Activated CD4-positive, alpha-beta T cell treated with anti-CD3 and anti-CD28 coated beads, Interleukin-2, amount 50 U/mL, for 24 hours (primary cell): ENCODE measurements at regions not wholly inside any gene's neighbourhood (a gene's known extent, or its start where the extent isn't known, plus 50 kb on each side); places are given as distances from the start of the nearest gene placed in this dataset.

Experiments used
- DNase-seq, 2 donors: peaks; one replicate each; pipeline ENCODE4 v3.0.0-alpha.2; 2020; ENCODE audit warnings: low read depth in 1 of 2, low spot score in 1 of 2

DNA sequence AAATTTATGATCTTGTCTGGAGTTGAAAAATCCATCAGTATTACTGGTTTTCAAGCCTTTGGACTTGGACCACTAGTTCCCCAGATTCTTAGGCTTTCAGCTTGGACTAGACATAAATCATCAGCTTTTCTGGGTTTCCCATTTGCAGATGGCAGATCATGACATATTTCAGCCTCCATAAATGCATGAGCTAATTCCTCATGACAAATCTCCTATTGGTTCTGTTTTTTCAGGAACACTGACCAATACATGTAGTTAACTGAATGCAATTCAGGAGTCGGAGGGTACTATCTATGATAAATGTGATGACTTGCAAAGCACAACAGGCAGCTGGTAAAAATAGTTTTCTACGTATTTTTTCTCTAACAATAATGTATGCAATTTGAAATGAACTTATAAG, 635.6 kb downstream of the TRAM1L1 start:
- DNase-seq: no peak

DNA sequence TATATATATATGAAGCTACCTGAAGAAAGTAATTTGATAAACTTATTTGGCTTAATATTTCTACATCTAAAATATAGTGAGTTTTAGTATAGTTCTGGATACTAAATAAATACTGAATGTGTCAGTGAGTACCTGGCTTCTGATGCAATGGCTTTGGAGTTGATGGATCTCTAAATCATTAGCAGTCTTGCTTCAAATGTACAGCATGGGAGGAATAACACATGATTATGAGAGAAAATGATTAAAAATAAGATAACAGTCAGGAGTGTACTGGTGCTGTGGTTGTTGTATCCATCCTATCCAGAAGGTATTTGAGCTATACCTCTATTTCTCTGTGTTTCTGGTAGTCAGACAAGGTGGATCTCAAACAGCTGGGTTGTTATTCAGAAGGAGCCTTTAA, 641.3 kb downstream of the TRAM1L1 start:
- DNase-seq: no peak

GRCh38 chr4:116438981-116439729, 646.2 kb downstream of the TRAM1L1 start:
- no peak for DNase-seq

DNA sequence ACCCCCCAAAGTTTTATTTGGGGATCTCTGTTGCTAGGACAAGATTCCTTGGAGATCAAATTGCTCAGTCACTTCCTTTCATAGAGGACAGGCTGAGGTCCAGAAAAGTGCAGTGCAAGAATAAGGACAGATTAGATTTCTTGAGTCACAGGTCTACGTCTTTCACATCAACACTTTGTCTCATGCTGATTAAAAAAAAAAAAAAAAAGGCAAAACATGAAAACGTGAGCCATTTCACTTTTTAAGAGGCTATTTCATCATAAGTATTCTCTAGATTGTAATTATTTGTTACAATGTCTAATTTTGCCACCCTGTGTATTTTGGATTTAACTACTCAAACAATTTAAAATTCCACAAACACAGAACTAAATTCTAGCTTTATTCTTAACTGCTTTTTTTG, 647.0 kb downstream of the TRAM1L1 start:
- no peak for DNase-seq

DNA sequence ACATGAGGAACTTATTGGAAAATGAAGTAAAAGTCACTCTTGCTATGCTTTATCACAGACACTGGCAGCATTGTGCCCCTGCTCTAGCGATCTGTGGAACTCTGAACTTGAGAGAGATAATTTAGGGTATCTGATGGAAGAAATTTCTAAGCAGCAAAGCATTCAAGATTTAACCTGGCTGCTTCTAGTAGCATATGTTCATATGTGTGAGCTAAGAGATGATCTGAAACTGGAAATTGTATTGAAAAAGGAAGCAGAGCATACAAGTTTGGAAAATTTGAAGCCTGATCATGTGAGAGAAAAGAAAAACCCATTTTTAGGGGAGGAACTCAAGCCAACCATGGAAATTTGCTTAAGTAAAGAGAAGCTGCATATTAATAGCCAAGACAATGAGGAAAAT, 657.7 kb downstream of the TRAM1L1 start:
- DNase-seq: no peak

- no peak for DNase-seq
These were observed 672.2 kb downstream of the TRAM1L1 start for GRCh38 chr4:116413222-116413621.

DNA sequence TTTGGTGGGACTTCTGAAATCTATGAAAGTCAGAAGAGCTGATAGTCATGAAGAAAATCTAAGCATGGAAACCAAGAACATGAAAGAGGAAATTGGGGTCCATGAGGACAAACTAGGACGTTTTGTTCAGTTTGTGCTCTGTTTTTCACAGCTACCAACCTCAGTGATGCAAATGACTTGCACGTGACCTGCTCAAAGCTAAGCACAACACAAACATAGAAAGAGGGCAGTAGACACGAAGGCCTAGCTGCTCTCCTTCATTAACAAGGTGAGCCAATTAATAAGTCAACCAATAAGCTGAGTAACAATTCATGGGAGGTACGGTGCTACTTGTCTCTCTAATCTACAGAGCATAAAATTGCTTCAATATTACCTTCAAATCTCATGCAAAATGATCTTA, 684.1 kb downstream of the TRAM1L1 start:
- DNase-seq: no peak

- DNase-seq: no peak
These were observed 684.9 kb downstream of the TRAM1L1 start for GRCh38 chr4:116400480-116400879.

- no peak for DNase-seq
These were observed 687.7 kb downstream of the TRAM1L1 start for GRCh38 chr4:116397714-116398113.

DNA sequence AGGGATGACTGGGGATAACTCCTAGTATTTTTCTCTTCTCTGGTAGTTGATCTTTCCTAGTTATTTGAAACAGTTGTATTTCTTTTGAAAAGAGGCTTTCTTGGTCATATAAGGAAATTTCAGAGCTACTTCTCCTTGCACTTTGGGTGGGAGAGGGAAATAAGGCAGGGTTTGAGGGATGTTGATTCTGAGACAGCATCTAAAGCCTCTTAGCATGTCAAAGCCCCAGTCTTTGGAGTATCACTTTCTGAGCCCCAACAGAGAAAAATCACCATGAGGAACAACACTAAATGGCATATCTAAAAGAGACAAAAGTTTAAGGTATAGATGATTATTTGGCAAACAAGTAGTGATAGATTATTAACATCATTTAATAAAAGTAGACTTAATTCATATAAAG, 688.1 kb downstream of the TRAM1L1 start:
- DNase-seq: no peak

DNA sequence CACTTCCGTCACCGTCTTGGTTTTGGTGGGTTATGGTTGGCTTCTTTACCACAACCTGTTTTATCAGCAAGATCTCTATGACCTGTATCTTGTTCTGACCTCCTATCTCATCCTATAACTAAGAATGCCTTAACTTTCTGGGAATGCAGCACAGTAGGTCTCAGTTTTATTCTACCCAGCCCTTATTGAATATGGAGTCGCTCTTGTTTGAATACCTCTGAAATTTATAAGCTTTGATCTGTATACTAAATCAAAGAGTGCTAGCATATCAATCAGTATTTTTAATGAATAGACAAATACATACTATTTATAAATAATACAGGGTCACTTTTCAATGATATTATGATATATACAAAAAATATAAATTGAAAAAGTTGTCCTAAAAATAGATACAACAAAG, 690.0 kb downstream of the TRAM1L1 start:
- no peak for DNase-seq

- no peak for DNase-seq
These were observed 694.4 kb downstream of the TRAM1L1 start for GRCh38 chr4:116391020-116391419.

GRCh38 chr4:116389139-116389538, 696.2 kb downstream of the TRAM1L1 start:
- DNase-seq: no peak

DNA sequence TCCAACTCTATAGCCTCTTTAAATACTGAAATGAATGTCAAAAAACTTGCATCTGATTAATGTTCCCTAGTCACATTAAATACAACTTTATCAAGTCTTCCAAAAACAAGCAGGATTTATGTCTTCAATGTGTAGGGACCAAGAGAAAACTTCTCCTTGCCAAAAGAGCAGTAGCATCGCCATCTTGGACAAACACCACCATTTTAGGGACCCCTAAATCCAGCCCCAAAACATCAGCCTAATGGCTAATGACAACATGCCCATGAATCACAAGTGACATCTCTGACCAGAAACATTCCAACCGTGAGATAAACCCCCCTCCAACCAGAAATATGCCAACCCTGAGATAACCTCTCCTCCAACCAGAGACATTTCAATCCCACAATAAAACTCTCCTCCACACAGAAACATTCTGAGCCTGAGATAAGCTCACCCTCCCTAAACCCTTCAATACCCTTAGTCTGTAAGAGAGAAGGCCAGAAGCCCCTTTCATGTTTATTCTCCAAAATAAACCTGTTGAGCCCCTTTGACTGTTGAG, 697.4 kb downstream of the TRAM1L1 start:
- no peak for DNase-seq

DNA sequence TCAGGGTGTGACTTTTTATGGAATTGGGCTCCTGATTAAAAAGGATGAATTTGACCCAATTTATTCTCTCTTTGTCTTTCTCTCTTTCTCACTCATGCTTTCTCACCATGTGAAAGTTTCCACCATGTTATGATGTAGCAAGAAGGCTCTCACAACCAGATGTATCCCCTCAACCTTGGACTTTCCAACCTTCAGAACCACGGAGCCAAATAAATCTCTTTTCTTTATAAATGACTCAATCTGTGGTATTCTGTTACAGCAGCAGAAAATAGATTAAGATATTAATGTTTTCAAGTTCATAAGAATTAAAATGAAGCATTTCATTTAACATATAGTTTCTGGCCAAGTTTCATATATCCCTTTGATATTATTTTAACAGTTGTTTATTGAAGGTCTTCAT, 698.5 kb downstream of the TRAM1L1 start:
- DNase-seq: no peak

DNA sequence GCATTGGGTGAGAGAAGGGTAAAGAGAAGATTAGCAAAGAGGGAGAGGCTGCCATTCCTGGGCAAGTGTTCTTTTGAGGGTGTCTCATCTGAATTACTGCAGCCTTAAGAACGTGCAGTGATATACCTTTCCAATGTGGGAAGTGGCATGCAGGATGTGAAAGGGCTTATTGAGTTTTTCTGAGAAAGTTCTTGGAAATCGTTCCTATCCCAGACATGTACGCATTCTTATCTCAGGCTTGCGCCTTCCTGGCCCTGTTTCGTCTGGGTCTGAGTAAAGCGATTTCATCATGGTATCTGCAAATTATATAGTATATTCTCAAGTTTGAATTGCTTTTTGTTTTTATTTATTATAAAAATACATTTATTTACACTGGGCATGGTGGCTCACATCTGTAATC, 699.8 kb downstream of the TRAM1L1 start:
- no peak for DNase-seq

- no peak for DNase-seq
These were observed 710.6 kb downstream of the TRAM1L1 start for GRCh38 chr4:116374815-116375214.

DNA sequence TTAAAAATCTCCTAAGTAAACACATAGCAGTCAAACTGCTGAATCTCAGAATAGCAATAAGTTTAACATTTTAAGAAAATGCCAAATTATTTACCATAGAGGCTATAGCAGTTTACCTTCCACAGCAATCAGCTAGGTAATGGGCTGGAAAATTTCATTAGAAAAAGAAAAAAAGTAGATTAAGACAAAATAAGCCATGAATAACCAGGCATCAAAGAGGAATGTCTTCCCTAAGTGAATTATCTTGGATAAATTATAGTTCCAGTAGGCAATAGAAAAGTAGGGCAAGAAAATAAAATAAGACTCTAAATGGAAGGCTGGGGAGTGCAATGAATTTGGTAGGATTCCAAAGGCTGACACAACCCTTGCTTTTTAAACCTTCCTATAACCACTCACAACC, 722.8 kb downstream of the TRAM1L1 start:
- no peak for DNase-seq

DNA sequence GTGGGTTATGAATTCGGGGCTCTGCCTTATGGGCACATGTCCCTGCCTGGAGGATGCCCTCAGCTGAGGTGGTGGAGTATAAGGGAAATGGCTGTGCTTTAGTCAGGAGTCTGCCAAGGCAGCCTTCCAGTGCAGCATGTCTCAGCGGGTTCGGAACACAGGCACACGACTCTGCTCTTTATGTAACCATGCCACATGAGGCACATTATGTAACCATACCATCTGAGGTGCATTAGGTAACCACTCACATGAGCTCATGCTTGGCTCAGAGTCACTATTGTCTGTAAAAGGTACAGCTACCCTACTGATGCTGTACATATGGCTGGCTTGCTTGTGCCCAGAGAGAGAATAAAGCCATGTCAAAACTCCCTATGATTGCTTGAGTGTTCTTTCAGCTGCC, 723.6 kb downstream of the TRAM1L1 start:
- no peak for DNase-seq

DNA sequence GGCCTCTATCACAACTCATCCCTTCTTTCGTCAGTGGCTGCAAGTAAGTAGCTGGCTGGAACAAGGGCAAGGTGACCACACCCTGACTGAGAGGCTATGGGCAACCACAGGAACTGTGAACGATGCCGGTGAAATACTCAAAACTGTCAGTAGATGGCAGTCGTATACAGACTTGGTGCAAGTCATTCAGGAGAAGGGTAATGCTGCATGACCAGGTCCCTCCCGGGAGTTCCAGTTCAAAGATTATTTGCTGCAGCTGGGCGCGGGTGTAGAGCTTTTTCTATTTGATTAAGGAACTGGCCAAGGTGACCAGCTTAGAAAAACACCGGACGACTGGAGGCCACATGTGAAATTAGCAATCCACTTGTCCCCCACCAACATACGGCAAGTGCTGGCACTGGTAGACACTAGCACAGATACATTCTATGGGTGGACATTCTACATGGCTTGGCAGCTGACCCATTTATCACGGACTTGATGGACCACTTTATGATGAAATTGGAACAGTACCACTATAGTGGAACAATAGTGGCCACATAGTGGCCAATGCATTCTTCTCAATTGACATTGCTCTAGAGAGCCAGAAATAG, 726.6 kb downstream of the TRAM1L1 start:
- DNase-seq: peak in 1 of 2 donors; percentile 13

- DNase-seq: no peak
These were observed 727.6 kb downstream of the TRAM1L1 start for GRCh38 chr4:116357758-116358157.

DNA sequence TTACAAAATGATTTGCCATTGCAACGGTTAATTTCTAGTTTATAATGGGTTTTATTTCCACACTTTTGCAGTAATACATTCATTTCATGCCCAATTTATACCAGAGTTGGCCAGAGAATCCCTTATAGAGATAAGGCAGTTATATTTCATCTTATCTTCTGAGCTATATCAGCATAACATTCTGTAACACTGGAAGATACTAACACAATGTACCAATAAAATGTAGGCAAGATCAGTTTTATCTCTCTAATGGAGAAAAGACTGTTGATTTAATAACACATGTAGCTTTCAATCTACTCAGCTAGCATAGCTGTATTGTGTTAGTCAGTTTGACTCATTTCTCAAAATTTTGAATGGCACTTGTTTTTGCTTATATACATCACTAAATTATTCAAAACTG, 738.6 kb downstream of the TRAM1L1 start:
- DNase-seq: no peak

DNA sequence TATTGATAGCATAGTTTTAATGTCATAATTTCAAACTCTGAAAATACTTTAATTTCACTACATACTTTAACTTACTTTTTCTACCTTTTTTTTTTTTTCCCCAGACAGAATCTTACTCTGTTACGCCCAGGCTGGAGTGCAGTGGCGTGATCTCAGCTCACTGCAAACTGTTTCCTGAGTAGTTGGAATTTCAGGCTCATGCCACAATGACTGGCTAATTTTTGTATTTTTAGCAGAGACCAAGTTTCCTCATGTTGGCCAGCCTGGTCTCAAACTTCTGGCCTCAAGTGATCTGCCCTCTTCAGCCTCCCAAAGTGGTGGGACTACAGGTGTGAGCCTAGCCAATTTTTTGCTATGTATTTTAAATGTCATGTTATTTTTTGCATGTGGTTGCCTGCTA, 741.6 kb downstream of the TRAM1L1 start:
- no peak for DNase-seq
